IMR-90 (cell line): ENCODE measurements at regions not wholly inside any gene's neighbourhood (a gene's known extent, or its start where the extent isn't known, plus 50 kb on each side); places are given as distances from the start of the nearest gene placed in this dataset.

ENCODE experiments used
- ATAC-seq: fragments of 200-7000 bp; cut with Tn5 transposase; 2 replicates; pipeline ENCODE4 v1.9.1; 2020; ENCODE audit warnings: low read depth, mild to moderate bottlenecking, moderate library complexity
- BruUV-seq: library from RNA; stranded (reverse); fragments of 400-500 nt; replicated peaks from 2 replicates; lab custom pipeline; 2021; lab: Mats Ljungman, UMichigan
- CTCF ChIA-PET: fragments of 300-600 bp; formaldehyde crosslinking; extraction: SDS; loops from one replicate; lab custom pipeline; 2021; ENCODE audit warnings: antibody characterized with exemption; lab: Yijun Ruan, JAX
- POLR2A ChIA-PET: fragments of 300-600 bp; sonication (Branson Sonifier 250); formaldehyde crosslinking; loops from one replicate; lab custom pipeline; 2022; ENCODE audit warnings: antibody characterized with exemption; ENCODE audit not compliant: unreplicated experiment; lab: Charles Lee
- DNase-seq: peaks from one replicate; pipeline ENCODE4 v3.0.0; 2013
- H2AFZ ChIP-seq: replicated peaks from 2 replicates; pipeline ENCODE3; 2013; ENCODE audit warnings: low read length, mild to moderate bottlenecking; ENCODE audit not compliant: poor library complexity
- H2AK5ac ChIP-seq: 2 replicates; pipeline ENCODE4 v1.6.1; 2013; ENCODE audit warnings: low read depth, low read length, inconsistent platforms
- H2AK9ac ChIP-seq: replicated peaks from 2 replicates; pipeline ENCODE3; 2013; ENCODE audit warnings: mild to moderate bottlenecking, low read depth, low read length, moderate library complexity; ENCODE audit not compliant: poor library complexity
- H2BK120ac ChIP-seq: 2 replicates; pipeline ENCODE4 v1.6.1; 2013; ENCODE audit warnings: low read depth, low read length, inconsistent platforms
- H2BK15ac ChIP-seq: 3 replicates; pipeline ENCODE4 v1.6.1; 2013; ENCODE audit warnings: low read depth, low read length, inconsistent platforms
- H2BK20ac ChIP-seq: 2 replicates; pipeline ENCODE4 v1.6.1; 2013; ENCODE audit warnings: low read depth, mild to moderate bottlenecking, inconsistent platforms, low read length, moderate library complexity
- H2BK5ac ChIP-seq: 2 replicates; pipeline ENCODE4 v1.6.1; 2013; ENCODE audit warnings: mild to moderate bottlenecking, low read depth, low read length, inconsistent platforms; ENCODE audit not compliant: poor library complexity, severe bottlenecking
- H3K14ac ChIP-seq: replicated peaks from 2 replicates; pipeline ENCODE4 v1.6.1; 2013; ENCODE audit warnings: low read depth, low read length, inconsistent platforms
- H3K18ac ChIP-seq: 2 replicates; pipeline ENCODE4 v1.6.1; 2013; ENCODE audit warnings: low read depth, low read length, control low read depth
- H3K23ac ChIP-seq: 2 replicates; pipeline ENCODE4 v1.6.1; 2013; ENCODE audit warnings: low read depth, low read length, inconsistent platforms
- H3K27ac ChIP-seq: 2 replicates; pipeline ENCODE4 v1.5.1; 2013; ENCODE audit warnings: mild to moderate bottlenecking, control low read depth, low read length; ENCODE audit not compliant: insufficient read depth
- H3K27me3 ChIP-seq: 2 replicates; pipeline ENCODE4 v1.6.1; 2013; ENCODE audit warnings: low read length; ENCODE audit not compliant: control insufficient read depth, insufficient read depth
- H3K36me3 ChIP-seq: 2 replicates; pipeline ENCODE4 v1.6.1; 2013; ENCODE audit warnings: low read length, mixed read lengths; ENCODE audit not compliant: control insufficient read depth, insufficient read depth
- H3K4ac ChIP-seq: 2 replicates; pipeline ENCODE4 v1.6.1; 2013; ENCODE audit warnings: low read depth, low read length, inconsistent platforms
- H3K4me1 ChIP-seq: 2 replicates; pipeline ENCODE4 v1.6.1; 2013; ENCODE audit warnings: low read length, mixed read lengths; ENCODE audit not compliant: control insufficient read depth, insufficient read depth
- H3K4me2 ChIP-seq: 2 replicates; pipeline ENCODE4 v1.6.1; 2013; ENCODE audit warnings: low read depth, mild to moderate bottlenecking, control low read depth, low read length, moderate library complexity
- H3K4me3 ChIP-seq: 2 replicates; pipeline ENCODE4 v1.5.1; 2013; ENCODE audit warnings: low read depth, mild to moderate bottlenecking, control low read depth, low read length, moderate library complexity; ENCODE audit not compliant: insufficient read depth
- H3K56ac ChIP-seq: 2 replicates; pipeline ENCODE4 v1.6.1; 2013; ENCODE audit warnings: low read length, inconsistent platforms; ENCODE audit not compliant: insufficient read depth; ENCODE audit errors: extremely low read depth
- H3K79me1 ChIP-seq, 2 experiments: 2 replicates each; pipeline ENCODE4 v1.6.1; 2013; ENCODE audit warnings: low read length in 2 of 2, inconsistent platforms in 1 of 2, low read depth in 1 of 2
- H3K9ac ChIP-seq: 2 replicates; pipeline ENCODE4 v1.6.1; 2013; ENCODE audit warnings: low read depth, low read length, control low read depth
- H3K9me1 ChIP-seq: 2 replicates; pipeline ENCODE4 v1.6.1; 2013; ENCODE audit warnings: low read length, inconsistent platforms; ENCODE audit not compliant: insufficient read depth
- H3K9me3 ChIP-seq: 2 replicates; pipeline ENCODE4 v1.6.1; 2013; ENCODE audit warnings: low read length; ENCODE audit not compliant: control insufficient read depth, insufficient read depth
- H4K20me1 ChIP-seq: 2 replicates; pipeline ENCODE4 v1.6.1; 2013; ENCODE audit warnings: low read length, inconsistent platforms; ENCODE audit not compliant: insufficient read depth
- H4K5ac ChIP-seq: 2 replicates; pipeline ENCODE4 v1.6.1; 2013; ENCODE audit warnings: mild to moderate bottlenecking, low read depth, low read length, control low read depth
- H4K8ac ChIP-seq, 2 experiments: 2 replicates each; pipeline ENCODE4 v1.6.1; 2013; ENCODE audit warnings: low read depth in 2 of 2, low read length in 2 of 2, control low read depth in 1 of 2, inconsistent platforms in 1 of 2
- H4K91ac ChIP-seq: 2 replicates; pipeline ENCODE4 v1.6.1; 2013; ENCODE audit warnings: low read depth, low read length, inconsistent platforms; ENCODE audit not compliant: insufficient read depth
- CEBPB ChIP-seq: IDR thresholded peaks from 2 replicates; pipeline ENCODE4 v1.6.1; 2012; ENCODE audit warnings: low read depth, low read length, improper control_type of control experiment
- USF2 ChIP-seq: fragments of 150-350 bp; IDR thresholded peaks from 2 replicates; pipeline ENCODE4 v1.6.1; 2017; ENCODE audit warnings: mild to moderate bottlenecking, antibody characterized with exemption, low read length, low read depth
- WGBS, 2 experiments: methylation state at CpG; one replicate each; pipeline versions ENCODE4 v1.1.5 to v1.1.7; 2013; ENCODE audit warnings: missing lambda C conversion rate in 2 of 2; ENCODE audit not compliant: insufficient read length in 1 of 2; ENCODE audit errors: extremely low coverage in 2 of 2; 5-methylcytosine and 5-hydroxymethylcytosine counted together
- dilution Hi-C: fragments of 300-500 bp; cut with HindIII; formaldehyde crosslinking; loops from one replicate; pipeline ENCODE4 v1.14.3; 2018; ENCODE audit warnings: low sequenced_read_pairs; ENCODE audit not compliant: unreplicated experiment
- in situ Hi-C: fragments of 300-500 bp; cut with MboI; formaldehyde crosslinking; loops from 3 replicates; pipeline ENCODE4 v1.14.3; 2019; ENCODE audit warnings: low sequenced_read_pairs, inconsistent platforms, mixed read lengths
- intact Hi-C: fragments of 100-400 bp; cut with micrococcal nuclease; formaldehyde crosslinking; loops from 2 replicates; pipeline ENCODE4 v1.10.0; 2022

GRCh38 chr2:15010346-15010745, 377.8 kb downstream of the LRATD1 start:
- Histone ChIP-seq H2BK5ac (no peak overlapping the region), H3K14ac (no peak overlapping the region), H3K27ac (no peak overlapping the region), H2BK120ac (no peak overlapping the region), H2BK15ac (no peak overlapping the region), H3K4ac (no peak overlapping the region), H2BK20ac (no peak overlapping the region), H4K91ac (no peak overlapping the region), H3K9ac (no peak overlapping the region), H2AK9ac (no peak overlapping the region), H4K5ac (no peak overlapping the region), H3K36me3 (no peaks in the 10 kb centered on the region), H3K9me3 (0 out of 2 replicates have a peak, but pooled peaks cover 2% of the 10 kb centered on the region), H3K4me1 (no peaks in the 10 kb centered on the region), H3K18ac (no peak overlapping the region), H3K9me1 (no peaks in the 10 kb centered on the region), H3K79me1 (no peaks in the 10 kb centered on the region), H3K23ac (no peak overlapping the region), H2AK5ac (no peak overlapping the region), H4K8ac (no peak overlapping the region), H3K4me2 (no peak overlapping the region), H3K4me3 (no peak overlapping the region), H3K56ac (no peak overlapping the region), H4K20me1 (no peaks in the 10 kb centered on the region), H3K27me3 (no peaks in the 10 kb centered on the region), H2AFZ (no peak overlapping the region)
- DNase-seq (no peak), ATAC-seq (no peak)
- ChIA-PET POLR2A (no interaction called here), CTCF (no interaction called here)
- WGBS, 2 experiments = no CpG with 5 or more reads among the region's 1 CpG
- in situ Hi-C loops = no loop called here
- no peak for TF ChIP-seq CEBPB
- no peak for TF ChIP-seq USF2
- no TSS peak for BruUV-seq
- intact Hi-C loops = no loop called here
- dilution Hi-C loops = no loop called here
